Activated B cell treated with CpG ODN at 0.5 μM for 24 hours (primary cell): ENCODE measurements at regions not wholly inside any gene's neighbourhood (a gene's known extent, or its start where the extent isn't known, plus 50 kb on each side); places are given as distances from the start of the nearest gene placed in this dataset.

Experiments
- ATAC-seq: fragments of 200-7000 bp; cut with Tn5 transposase; one replicate; pipeline ENCODE4 v1.10.0; 2021; ENCODE audit warnings: low read depth, mild to moderate bottlenecking, moderate library complexity
- CTCF ChIA-PET: fragments of 350-600 bp; sonication (Branson Sonifier 250); formaldehyde crosslinking; loops from one replicate; lab custom pipeline; 2021; ENCODE audit warnings: antibody characterized with exemption; lab: Charles Lee
- POLR2A ChIA-PET: fragments of 350-600 bp; sonication (Branson Sonifier 250); formaldehyde crosslinking; loops from one replicate; lab custom pipeline; 2021; ENCODE audit warnings: antibody characterized with exemption; lab: Charles Lee
- DNase-seq: peaks from one replicate; pipeline ENCODE4 v3.0.0; 2022
- H3K27ac Mint-ChIP-seq: one replicate; pipeline ENCODE4 v1.8.0; 2020; ENCODE audit warnings: mixed read lengths
- H3K27me3 Mint-ChIP-seq: one replicate; pipeline ENCODE4 v1.8.0; 2021; ENCODE audit warnings: mixed read lengths
- H3K36me3 Mint-ChIP-seq: one replicate; pipeline ENCODE4 v1.8.0; 2021; ENCODE audit warnings: low read depth, mixed read lengths
- H3K4me1 Mint-ChIP-seq: one replicate; pipeline ENCODE4 v1.8.0; 2021; ENCODE audit warnings: mixed read lengths
- H3K4me3 Mint-ChIP-seq: one replicate; pipeline ENCODE4 v1.8.0; 2020; ENCODE audit warnings: mild to moderate bottlenecking, mixed read lengths
- H3K9me3 Mint-ChIP-seq: one replicate; pipeline ENCODE4 v1.8.0; 2020; ENCODE audit warnings: mixed read lengths
- CTCF ChIP-seq: fragments of 200-600 bp; IDR thresholded peaks from one replicate; pipeline ENCODE4 v1.8.0; 2022; ENCODE audit warnings: antibody characterized with exemption, mild to moderate bottlenecking
- intact Hi-C: fragments of 100-400 bp; cut with micrococcal nuclease; formaldehyde crosslinking; loops from one replicate; pipeline ENCODE4 v1.15.1; 2024

- TF ChIP-seq CTCF: no peak
- Mint-ChIP-seq H3K4me1 (no peaks in the 10 kb centered on the region), H3K36me3 (no peaks in the 10 kb centered on the region), H3K27me3 (no peaks in the 10 kb centered on the region), H3K4me3 (no peak overlapping the region), H3K27ac (no peak overlapping the region), H3K9me3 (peaks cover 4% of the 10 kb centered on the region)
- ChIA-PET POLR2A (no interaction called here), CTCF (no interaction called here)
- no peak for ATAC-seq
- no peak for DNase-seq
- intact Hi-C loops: no loop called here
Measured at GRCh38 chr15:95281470-95281869, 1049.0 kb upstream of the NR2F2 start.

GRCh38 chr15:95284492-95284891 lies 1046.0 kb upstream of the NR2F2 start:
- H3K27me3 Mint-ChIP-seq: peaks cover 2% of the 10 kb centered on the region
- H3K27ac Mint-ChIP-seq: no peak overlapping the region
- peaks cover 4% of the 10 kb centered on the region for H3K9me3 Mint-ChIP-seq
- POLR2A ChIA-PET: no interaction called here
- intact Hi-C loops: no loop called here
- no peak for DNase-seq
- no peak for TF ChIP-seq CTCF
- H3K4me1 Mint-ChIP-seq: no peaks in the 10 kb centered on the region
- CTCF ChIA-PET: no interaction called here
- no peaks in the 10 kb centered on the region for H3K36me3 Mint-ChIP-seq
- ATAC-seq: no peak
- no peak overlapping the region for H3K4me3 Mint-ChIP-seq

- CTCF ChIA-PET: interaction anchor here (1.8 kb wide), 1 partner anchor 9 kb away, joined by 6 read pairs; no protein-coding TSS in a partner anchor
- H3K9me3 Mint-ChIP-seq: no peaks in the 10 kb centered on the region
- H3K27ac Mint-ChIP-seq: no peak overlapping the region
- ATAC-seq (no peak), DNase-seq (no peak)
- POLR2A ChIA-PET: no interaction called here
- no peaks in the 10 kb centered on the region for H3K4me1 Mint-ChIP-seq
- TF ChIP-seq CTCF: no peak
- peaks cover 2% of the 10 kb centered on the region for H3K27me3 Mint-ChIP-seq
- H3K36me3 Mint-ChIP-seq: no peaks in the 10 kb centered on the region
- no peak overlapping the region for H3K4me3 Mint-ChIP-seq
- intact Hi-C loops: no loop called here
Measured at GRCh38 chr15:95284933-95285421, 1045.5 kb upstream of the NR2F2 start.

- no peaks in the 10 kb centered on the region for H3K4me1 Mint-ChIP-seq
- no peak for TF ChIP-seq CTCF
- peaks cover 2% of the 10 kb centered on the region for H3K27me3 Mint-ChIP-seq
- no peak for ATAC-seq
- CTCF ChIA-PET: interaction anchor here (1.8 kb wide), 1 partner anchor 8 kb away, joined by 6 read pairs; no protein-coding TSS in a partner anchor
- H3K27ac Mint-ChIP-seq: no peak overlapping the region
- no peak for DNase-seq
- H3K9me3 Mint-ChIP-seq: no peaks in the 10 kb centered on the region
- POLR2A ChIA-PET: no interaction called here
- intact Hi-C loops: no loop called here
- no peak overlapping the region for H3K4me3 Mint-ChIP-seq
- no peaks in the 10 kb centered on the region for H3K36me3 Mint-ChIP-seq
Measured at GRCh38 chr15:95286352-95286880, 1044.1 kb upstream of the NR2F2 start.

GRCh38 chr15:95287720-95288103 lies 1042.8 kb upstream of the NR2F2 start:
- Mint-ChIP-seq H3K4me1 (no peaks in the 10 kb centered on the region), H3K27me3 (peaks cover 2% of the 10 kb centered on the region), H3K27ac (no peak overlapping the region), H3K9me3 (no peaks in the 10 kb centered on the region), H3K36me3 (no peaks in the 10 kb centered on the region), H3K4me3 (no peak overlapping the region)
- no peak for TF ChIP-seq CTCF
- CTCF ChIA-PET: interaction anchor here (1.1 kb wide), 1 partner anchor 21 kb away, joined by 3 read pairs; no protein-coding TSS in a partner anchor
- POLR2A ChIA-PET: no interaction called here
- intact Hi-C loops: no loop called here
- ATAC-seq (no peak), DNase-seq (no peak)
